ENCODE measurements at regions not wholly inside any gene's neighbourhood (a gene's known extent, or its start where the extent isn't known, plus 50 kb on each side); places are given as distances from the start of the nearest gene placed in this dataset.

DNA sequence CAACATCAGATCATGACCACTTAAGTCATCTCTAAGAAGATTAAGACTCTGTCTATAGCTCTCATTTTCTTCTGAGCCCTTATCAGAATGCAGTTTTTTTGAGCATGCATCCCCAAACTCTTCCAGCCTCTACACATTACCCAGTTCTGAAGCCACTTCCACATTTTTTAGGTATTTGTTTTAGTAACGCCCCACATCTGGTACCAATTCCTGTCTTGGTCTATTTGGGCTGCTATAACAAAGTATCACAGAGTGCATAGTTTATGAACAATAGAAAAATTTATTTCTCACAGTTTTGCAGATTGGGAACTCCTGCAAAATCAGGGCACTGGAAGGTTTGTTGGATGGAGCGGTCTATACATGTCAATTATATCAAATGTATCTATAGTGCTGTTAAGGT lies 107.7 kb upstream of the KCND2 start:
- Histone ChIP-seq H3K36me3 (no peaks in the 10 kb centered on the region), H3K4me3 (no peak overlapping the region), H3K27ac (no peak overlapping the region), H3K4me1 (peaks cover 0 to 6% of the 10 kb centered on the region in 2 donors), H3K9me3 (no peaks in the 10 kb centered on the region), H3K27me3 (no peaks in the 10 kb centered on the region)
- DNase-seq, result no peak
- intact Hi-C loops (cut with DNase I; ENCODE audit: low total_unique reads), result no loop called here
- TF ChIP-seq POLR2A (IDR thresholded peaks at IDR 0.05), result no peak
- TF ChIP-seq, protein P1, sequence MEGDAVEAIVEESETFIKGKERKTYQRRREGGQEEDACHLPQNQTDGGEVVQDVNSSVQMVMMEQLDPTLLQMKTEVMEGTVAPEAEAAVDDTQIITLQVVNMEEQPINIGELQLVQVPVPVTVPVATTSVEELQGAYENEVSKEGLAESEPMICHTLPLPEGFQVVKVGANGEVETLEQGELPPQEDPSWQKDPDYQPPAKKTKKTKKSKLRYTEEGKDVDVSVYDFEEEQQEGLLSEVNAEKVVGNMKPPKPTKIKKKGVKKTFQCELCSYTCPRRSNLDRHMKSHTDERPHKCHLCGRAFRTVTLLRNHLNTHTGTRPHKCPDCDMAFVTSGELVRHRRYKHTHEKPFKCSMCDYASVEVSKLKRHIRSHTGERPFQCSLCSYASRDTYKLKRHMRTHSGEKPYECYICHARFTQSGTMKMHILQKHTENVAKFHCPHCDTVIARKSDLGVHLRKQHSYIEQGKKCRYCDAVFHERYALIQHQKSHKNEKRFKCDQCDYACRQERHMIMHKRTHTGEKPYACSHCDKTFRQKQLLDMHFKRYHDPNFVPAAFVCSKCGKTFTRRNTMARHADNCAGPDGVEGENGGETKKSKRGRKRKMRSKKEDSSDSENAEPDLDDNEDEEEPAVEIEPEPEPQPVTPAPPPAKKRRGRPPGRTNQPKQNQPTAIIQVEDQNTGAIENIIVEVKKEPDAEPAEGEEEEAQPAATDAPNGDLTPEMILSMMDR (IDR thresholded peaks at IDR 0.05), result no peak

DNA sequence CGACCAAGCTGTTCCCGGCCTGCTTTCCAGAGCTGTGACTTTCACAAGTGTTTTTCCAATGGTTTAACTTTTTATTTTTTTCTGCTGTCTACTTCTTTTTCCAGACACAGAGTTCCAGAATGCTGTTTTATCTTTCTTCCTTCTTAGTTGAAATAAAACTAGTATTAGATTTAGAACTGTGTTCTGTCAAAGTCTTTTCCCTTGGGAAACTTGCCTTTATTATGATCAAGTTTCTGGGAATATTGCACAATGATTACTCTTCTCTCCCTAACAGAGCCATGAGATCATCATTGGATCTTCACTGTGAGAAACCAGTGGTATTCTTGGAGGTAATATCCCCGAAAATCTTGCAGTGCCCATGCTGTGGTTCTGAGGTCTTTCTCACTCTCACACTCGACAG lies 104.9 kb upstream of the KCND2 start:
- H3K4me3 ChIP-seq, result no peak overlapping the region
- no peaks in the 10 kb centered on the region for H3K27me3 ChIP-seq
- no peaks in the 10 kb centered on the region for H3K36me3 ChIP-seq
- no peaks in the 10 kb centered on the region for H3K9me3 ChIP-seq
- TF ChIP-seq, protein P1 (IDR thresholded peaks at IDR 0.05), result no peak
- TF ChIP-seq POLR2A (IDR thresholded peaks at IDR 0.05), result no peak
- H3K27ac ChIP-seq, result peak overlapping the region; percentile 74 to 81
- peaks cover 0 to 6% of the 10 kb centered on the region in 2 donors for H3K4me1 ChIP-seq
- intact Hi-C loops (cut with DNase I; ENCODE audit: low total_unique reads), result no loop called here
- DNase-seq, result peak; percentile 24 to 35

DNA sequence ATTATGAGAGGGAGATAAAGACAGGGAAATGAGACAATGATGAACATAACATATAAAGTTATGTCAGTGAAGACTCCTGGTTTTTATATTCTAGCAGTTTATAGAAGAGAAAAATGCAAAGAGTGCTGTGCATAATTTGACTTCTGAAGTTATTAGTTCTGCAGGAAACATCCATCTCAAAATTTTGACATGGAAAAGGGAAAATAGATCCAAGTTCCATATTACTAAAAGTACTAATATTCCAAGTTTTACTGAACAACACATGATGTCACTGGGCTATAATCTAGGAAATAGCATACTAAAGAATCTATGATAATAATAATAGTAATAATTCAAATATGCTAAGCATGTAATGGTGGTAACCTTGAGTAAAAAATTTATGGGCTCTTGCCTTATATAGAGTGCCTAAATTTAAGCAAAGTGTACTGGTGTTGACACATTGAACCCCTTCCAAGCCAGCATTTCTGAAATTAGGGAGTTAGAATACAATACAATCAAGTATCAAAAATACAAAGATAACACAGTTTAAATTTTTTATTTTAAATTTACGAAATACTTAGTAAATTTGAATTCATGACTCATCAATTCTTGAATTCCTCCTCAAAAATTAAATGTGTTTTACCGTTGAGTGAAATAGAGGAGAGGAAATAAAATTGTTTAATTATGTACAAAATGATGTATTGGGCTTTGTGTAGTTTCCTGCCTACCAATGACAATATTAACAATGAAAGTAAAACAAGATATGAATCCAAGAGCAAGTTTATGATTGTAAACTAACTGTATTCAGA lies 102.8 kb upstream of the KCND2 start:
- Histone ChIP-seq H3K9me3 (no peaks in the 10 kb centered on the region), H3K4me3 (no peak overlapping the region), H3K27me3 (no peaks in the 10 kb centered on the region), H3K36me3 (no peaks in the 10 kb centered on the region), H3K27ac (peak overlapping the region; percentile 49 to 74), H3K4me1 (peaks cover 0 to 6% of the 10 kb centered on the region in 2 donors)
- no peak for TF ChIP-seq POLR2A (IDR thresholded peaks at IDR 0.05)
- TF ChIP-seq, protein P1 (IDR thresholded peaks at IDR 0.05), result no peak
- no peak for DNase-seq
- intact Hi-C loops (cut with DNase I; ENCODE audit: low total_unique reads), result no loop called here

DNA sequence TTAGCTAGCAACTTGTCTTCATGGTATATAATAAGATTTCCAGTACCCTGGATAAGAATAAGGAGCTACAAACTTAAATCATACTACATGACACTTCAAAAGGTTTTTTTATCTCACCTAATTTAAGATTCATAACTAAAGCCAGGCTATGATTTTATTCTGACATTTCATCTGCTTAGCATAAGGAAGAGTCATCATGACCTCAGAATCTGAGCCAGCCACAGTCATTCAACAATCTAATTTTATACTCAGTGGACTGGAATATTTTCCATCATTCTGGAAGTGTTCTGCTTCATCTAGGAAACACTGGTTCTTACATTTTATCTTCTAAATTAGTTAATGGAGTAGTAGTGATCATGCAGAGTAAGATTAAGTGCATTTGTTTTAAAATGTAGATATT lies 102.1 kb upstream of the KCND2 start:
- Histone ChIP-seq H3K4me3 (no peak overlapping the region), H3K4me1 (peaks cover 0 to 6% of the 10 kb centered on the region in 2 donors), H3K27ac (peak overlapping the region; percentile 49 to 74), H3K9me3 (no peaks in the 10 kb centered on the region), H3K36me3 (no peaks in the 10 kb centered on the region), H3K27me3 (no peaks in the 10 kb centered on the region)
- peak in 1 of 2 donors; percentile 28 for DNase-seq
- no peak for TF ChIP-seq POLR2A (IDR thresholded peaks at IDR 0.05)
- TF ChIP-seq, protein P1 (IDR thresholded peaks at IDR 0.05), result no peak
- intact Hi-C loops (cut with DNase I; ENCODE audit: low total_unique reads), result no loop called here

DNA sequence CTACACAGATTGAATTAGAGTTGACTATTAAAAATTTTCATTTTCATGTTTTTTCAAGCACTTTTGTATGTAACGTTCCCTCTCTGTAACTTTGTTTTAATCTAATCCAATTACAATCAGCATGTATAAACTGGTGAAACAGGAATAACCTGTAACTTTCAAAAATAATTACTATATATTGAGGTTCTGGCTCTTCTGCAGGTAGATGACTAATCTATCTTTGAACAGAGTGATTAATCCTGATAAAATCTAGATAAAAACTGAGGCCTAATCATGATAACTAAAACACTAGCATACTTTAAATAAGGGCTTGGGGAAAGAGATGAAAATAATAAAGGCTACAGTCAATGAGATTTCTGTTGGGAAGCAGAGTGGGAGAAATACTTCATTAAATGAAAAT lies 101.6 kb upstream of the KCND2 start:
- peaks cover 0 to 6% of the 10 kb centered on the region in 2 donors for H3K4me1 ChIP-seq
- intact Hi-C loops (cut with DNase I; ENCODE audit: low total_unique reads), result no loop called here
- H3K4me3 ChIP-seq, result no peak overlapping the region
- H3K27me3 ChIP-seq, result no peaks in the 10 kb centered on the region
- no peak for TF ChIP-seq POLR2A (IDR thresholded peaks at IDR 0.05)
- TF ChIP-seq, protein P1 (IDR thresholded peaks at IDR 0.05), result no peak
- H3K36me3 ChIP-seq, result no peaks in the 10 kb centered on the region
- DNase-seq, result no peak
- H3K9me3 ChIP-seq, result no peaks in the 10 kb centered on the region
- H3K27ac ChIP-seq, result peak overlapping the region; percentile 49 to 74
